Activated naive CD8-positive, alpha-beta T cell treated with anti-CD3 and anti-CD28 coated beads, Interleukin-2, amount 50 U/mL, for 24 hours (primary cell): ENCODE measurements at regions not wholly inside any gene's neighbourhood (a gene's known extent, or its start where the extent isn't known, plus 50 kb on each side); places are given as distances from the start of the nearest gene placed in this dataset.

Experiments used
- ATAC-seq: fragments of 150-1000 bp; cut with Tn5 transposase; one replicate; pipeline ENCODE4 v1.10.0; 2021
- DNase-seq: peaks from one replicate; pipeline ENCODE4 v3.0.0; 2021
- H3K27ac Mint-ChIP-seq: one replicate; pipeline ENCODE4 v1.8.0; 2021; ENCODE audit warnings: mild to moderate bottlenecking, mixed read lengths
- H3K27me3 Mint-ChIP-seq: one replicate; pipeline ENCODE4 v1.8.0; 2021; ENCODE audit warnings: mixed read lengths
- H3K36me3 Mint-ChIP-seq: one replicate; pipeline ENCODE4 v1.8.0; 2021; ENCODE audit warnings: low read depth, mixed read lengths
- H3K4me1 Mint-ChIP-seq: one replicate; pipeline ENCODE4 v1.8.0; 2021; ENCODE audit warnings: mixed read lengths
- H3K4me3 Mint-ChIP-seq: one replicate; pipeline ENCODE4 v1.8.0; 2021; ENCODE audit warnings: mild to moderate bottlenecking, moderate library complexity, mixed read lengths
- H3K9me3 Mint-ChIP-seq: one replicate; pipeline ENCODE4 v1.8.0; 2021; ENCODE audit warnings: mixed read lengths

DNA sequence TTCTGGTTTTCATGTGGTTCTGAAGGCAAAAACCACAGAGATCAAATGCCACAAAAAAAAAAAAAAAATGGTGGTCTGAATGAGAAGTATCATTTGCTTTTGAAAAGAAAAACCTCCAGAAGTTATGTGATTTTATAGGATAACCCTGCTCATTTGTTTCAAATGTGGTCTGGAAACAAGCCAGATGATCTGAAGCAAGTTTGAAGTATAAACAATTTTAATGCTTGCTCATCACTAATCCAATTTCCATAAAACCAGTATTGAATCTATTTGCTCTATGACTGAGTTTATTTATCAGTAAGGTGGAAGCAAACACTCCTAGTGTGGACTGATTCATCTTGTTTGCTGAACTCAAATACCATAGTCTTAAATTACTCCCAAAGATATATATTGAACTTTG, 407.3 kb upstream of the FLRT2 start:
- no peaks in the 10 kb centered on the region for H3K27me3 Mint-ChIP-seq
- H3K4me1 Mint-ChIP-seq = no peaks in the 10 kb centered on the region
- H3K27ac Mint-ChIP-seq = no peak overlapping the region
- DNase-seq (no peak), ATAC-seq (no peak)
- no peaks in the 10 kb centered on the region for H3K36me3 Mint-ChIP-seq
- H3K4me3 Mint-ChIP-seq = no peak overlapping the region
- H3K9me3 Mint-ChIP-seq = peaks cover 20% of the 10 kb centered on the region

DNA sequence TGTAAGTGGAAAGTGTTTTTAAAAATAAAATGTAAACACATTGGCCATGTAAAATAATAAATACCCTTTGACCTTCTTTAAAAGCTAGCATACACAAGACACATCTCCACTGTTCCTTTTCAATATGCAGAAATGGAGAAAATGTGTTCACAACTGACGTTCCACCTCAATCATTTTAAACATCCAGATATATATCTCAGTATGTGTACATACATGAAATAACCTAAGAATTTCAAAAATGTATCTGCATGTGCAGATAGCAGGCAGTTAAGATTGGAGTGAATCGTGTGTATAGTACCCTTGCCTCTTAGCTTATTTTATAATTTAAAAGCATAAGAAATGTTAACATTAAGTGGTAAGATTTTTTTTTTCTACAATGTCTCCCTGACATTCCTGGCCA, 406.2 kb upstream of the FLRT2 start:
- Mint-ChIP-seq H3K9me3 (peaks cover 19% of the 10 kb centered on the region), H3K36me3 (no peaks in the 10 kb centered on the region), H3K4me1 (no peaks in the 10 kb centered on the region), H3K27me3 (no peaks in the 10 kb centered on the region), H3K27ac (no peak overlapping the region), H3K4me3 (no peak overlapping the region)
- DNase-seq (no peak), ATAC-seq (no peak)

- H3K9me3 Mint-ChIP-seq = peaks cover 14% of the 10 kb centered on the region
- H3K36me3 Mint-ChIP-seq = no peaks in the 10 kb centered on the region
- no peaks in the 10 kb centered on the region for H3K4me1 Mint-ChIP-seq
- H3K4me3 Mint-ChIP-seq = no peak overlapping the region
- H3K27ac Mint-ChIP-seq = no peak overlapping the region
- ATAC-seq (no peak), DNase-seq (no peak)
- no peaks in the 10 kb centered on the region for H3K27me3 Mint-ChIP-seq
Observed at GRCh38 chr14:85124631-85125290, 405.2 kb upstream of the FLRT2 start.

GRCh38 chr14:85125291-85125670, 404.7 kb upstream of the FLRT2 start:
- no peak for ATAC-seq
- Mint-ChIP-seq H3K36me3 (no peaks in the 10 kb centered on the region), H3K27ac (no peak overlapping the region), H3K9me3 (peaks cover 14% of the 10 kb centered on the region), H3K4me1 (no peaks in the 10 kb centered on the region), H3K27me3 (no peaks in the 10 kb centered on the region), H3K4me3 (no peak overlapping the region)
- DNase-seq = no peak

DNA sequence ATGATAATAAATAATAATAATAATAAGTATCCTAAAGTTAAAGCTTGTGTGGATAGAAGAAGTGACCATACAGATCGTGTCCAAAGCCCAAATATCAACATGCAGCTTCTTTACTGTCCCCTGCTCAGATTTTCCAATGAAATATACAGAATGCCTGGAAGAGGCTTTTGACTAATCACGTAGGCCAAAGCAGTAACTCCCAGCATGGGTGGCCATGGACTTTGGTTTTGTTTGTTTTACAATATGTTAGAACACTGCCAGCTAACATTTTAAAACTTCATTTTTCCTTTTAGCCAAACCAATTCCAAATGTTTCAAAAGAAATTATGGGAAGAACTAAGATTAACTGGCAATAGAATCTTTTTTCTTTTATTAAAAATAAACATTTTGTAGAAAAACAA, 400.0 kb upstream of the FLRT2 start:
- H3K4me3 Mint-ChIP-seq = no peak overlapping the region
- ATAC-seq = no peak
- peaks cover 17% of the 10 kb centered on the region for H3K9me3 Mint-ChIP-seq
- no peaks in the 10 kb centered on the region for H3K27me3 Mint-ChIP-seq
- no peaks in the 10 kb centered on the region for H3K4me1 Mint-ChIP-seq
- DNase-seq = no peak
- no peak overlapping the region for H3K27ac Mint-ChIP-seq
- no peaks in the 10 kb centered on the region for H3K36me3 Mint-ChIP-seq

DNA sequence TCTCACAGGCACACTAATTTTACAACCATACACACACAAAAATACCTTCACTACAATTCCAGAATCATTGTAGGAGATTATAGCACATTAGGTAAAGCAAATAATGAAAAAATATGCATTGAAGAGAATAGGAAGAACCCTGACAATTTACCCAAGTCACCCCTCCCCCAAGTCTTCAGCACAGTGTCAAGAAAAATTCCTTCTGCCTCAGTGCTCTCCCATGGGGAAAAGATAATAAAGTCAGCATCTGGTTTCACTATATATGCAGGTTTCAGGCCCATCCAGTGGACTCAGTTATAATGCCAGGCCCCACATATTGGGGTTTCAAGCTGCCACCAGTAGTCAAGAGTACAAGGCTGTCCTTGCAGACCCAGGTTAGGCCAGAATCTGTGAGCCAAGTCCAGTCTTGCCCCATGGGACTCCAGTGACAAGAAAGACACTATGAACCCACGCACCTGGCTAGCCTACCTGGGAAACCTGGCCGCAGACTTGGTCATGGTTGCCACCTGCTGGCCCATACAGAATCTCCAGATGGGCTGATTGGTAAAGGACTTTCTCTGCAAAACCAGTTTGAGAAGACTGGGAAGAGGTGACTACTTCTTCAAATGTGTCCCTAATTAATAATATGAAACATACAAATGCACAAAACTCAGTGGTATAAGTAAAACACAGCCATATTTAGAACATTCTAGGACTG, 398.6 kb upstream of the FLRT2 start:
- Mint-ChIP-seq H3K9me3 (peaks cover 17% of the 10 kb centered on the region), H3K4me1 (no peaks in the 10 kb centered on the region), H3K27ac (no peak overlapping the region), H3K27me3 (no peaks in the 10 kb centered on the region), H3K4me3 (no peak overlapping the region), H3K36me3 (no peaks in the 10 kb centered on the region)
- DNase-seq (no peak), ATAC-seq (no peak)

DNA sequence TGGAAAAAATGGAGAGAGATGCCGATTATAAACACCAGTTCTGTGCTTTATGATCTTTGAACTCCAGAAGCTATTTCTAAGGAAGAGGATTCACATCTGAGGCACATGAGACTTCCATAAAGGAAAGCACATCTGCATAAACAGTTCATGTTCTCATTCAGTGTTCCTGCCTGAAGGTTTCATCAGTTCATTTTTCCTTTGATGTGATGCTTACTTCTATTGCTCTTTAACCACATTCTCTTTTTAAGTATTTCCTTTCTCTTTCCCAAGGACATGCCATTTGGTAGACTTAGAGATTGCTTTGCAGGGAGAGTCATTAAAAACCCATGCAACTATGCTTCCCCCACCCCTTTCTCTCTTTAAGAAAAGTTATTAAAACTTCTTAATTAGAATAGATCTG, 387.0 kb upstream of the FLRT2 start:
- H3K27me3 Mint-ChIP-seq = no peaks in the 10 kb centered on the region
- H3K4me1 Mint-ChIP-seq = no peaks in the 10 kb centered on the region
- no peak overlapping the region for H3K27ac Mint-ChIP-seq
- no peak overlapping the region for H3K4me3 Mint-ChIP-seq
- H3K36me3 Mint-ChIP-seq = no peaks in the 10 kb centered on the region
- no peak for ATAC-seq
- peaks cover 15% of the 10 kb centered on the region for H3K9me3 Mint-ChIP-seq
- no peak for DNase-seq

- no peak for DNase-seq
Observed at GRCh38 chr14:85146779-85147178, 383.2 kb upstream of the FLRT2 start.

DNA sequence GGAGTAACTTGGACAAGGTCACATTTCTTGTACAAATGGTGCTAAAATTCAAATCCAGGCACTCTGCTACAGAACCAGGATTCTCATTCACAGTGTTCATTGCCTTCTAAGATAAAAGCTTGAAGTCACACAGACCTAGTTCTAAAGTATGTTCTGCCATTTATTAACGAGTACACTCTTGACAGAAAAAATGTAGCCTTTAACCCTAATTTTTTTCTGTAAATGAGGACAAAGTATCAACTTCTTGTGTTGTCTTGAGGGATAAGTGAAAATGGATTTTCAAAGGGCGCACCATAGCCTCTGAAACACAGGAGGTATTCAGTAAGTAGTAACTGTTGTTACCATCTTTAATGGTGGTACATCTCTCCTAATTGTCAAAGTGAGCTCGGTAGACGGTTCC, 379.8 kb upstream of the FLRT2 start:
- no peaks in the 10 kb centered on the region for H3K36me3 Mint-ChIP-seq
- H3K27me3 Mint-ChIP-seq = no peaks in the 10 kb centered on the region
- DNase-seq (no peak), ATAC-seq (no peak)
- no peak overlapping the region for H3K27ac Mint-ChIP-seq
- no peak overlapping the region for H3K4me3 Mint-ChIP-seq
- H3K4me1 Mint-ChIP-seq = no peaks in the 10 kb centered on the region
- H3K9me3 Mint-ChIP-seq = peaks cover 14% of the 10 kb centered on the region

More at GRCh38 chr14:85146779-85147178, 383.2 kb upstream of the FLRT2 start:
- H3K27ac Mint-ChIP-seq = no peak overlapping the region
- ATAC-seq = no peak
- H3K9me3 Mint-ChIP-seq = peaks cover 14% of the 10 kb centered on the region
- no peaks in the 10 kb centered on the region for H3K27me3 Mint-ChIP-seq
- H3K4me1 Mint-ChIP-seq = no peaks in the 10 kb centered on the region
- H3K4me3 Mint-ChIP-seq = no peak overlapping the region
- H3K36me3 Mint-ChIP-seq = no peaks in the 10 kb centered on the region

- Mint-ChIP-seq H3K36me3 (no peaks in the 10 kb centered on the region), H3K4me3 (no peak overlapping the region), H3K27me3 (no peaks in the 10 kb centered on the region), H3K27ac (no peak overlapping the region), H3K4me1 (no peaks in the 10 kb centered on the region), H3K9me3 (peaks cover 13% of the 10 kb centered on the region)
- DNase-seq (no peak), ATAC-seq (no peak)
Observed at GRCh38 chr14:85154714-85155113, 375.2 kb upstream of the FLRT2 start.

GRCh38 chr14:85156319-85156718, 373.6 kb upstream of the FLRT2 start:
- no peak for ATAC-seq
- Mint-ChIP-seq H3K9me3 (peaks cover 7% of the 10 kb centered on the region), H3K36me3 (no peaks in the 10 kb centered on the region), H3K27ac (no peak overlapping the region), H3K27me3 (no peaks in the 10 kb centered on the region), H3K4me3 (no peak overlapping the region), H3K4me1 (no peaks in the 10 kb centered on the region)
- no peak for DNase-seq

DNA sequence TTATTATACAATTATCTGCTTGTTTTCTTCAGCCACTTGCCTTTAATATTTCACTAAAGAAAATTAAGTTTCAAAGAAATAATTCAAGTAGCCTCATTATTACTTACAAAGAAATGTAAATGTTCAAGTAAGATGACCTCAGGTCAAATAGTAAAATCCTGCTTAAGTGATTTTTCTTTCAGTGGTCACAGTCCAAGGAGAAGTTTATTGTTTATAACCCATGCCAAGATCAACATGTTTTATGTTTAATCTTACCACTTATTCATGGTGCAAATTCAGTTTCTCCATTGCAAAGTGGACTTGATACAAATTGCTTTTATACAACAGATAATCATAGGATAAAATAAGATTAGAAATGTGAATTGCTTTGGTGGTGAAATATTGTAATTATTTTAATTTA, 370.2 kb upstream of the FLRT2 start:
- H3K9me3 Mint-ChIP-seq = peaks cover 20% of the 10 kb centered on the region
- no peaks in the 10 kb centered on the region for H3K4me1 Mint-ChIP-seq
- no peaks in the 10 kb centered on the region for H3K36me3 Mint-ChIP-seq
- no peak for DNase-seq
- ATAC-seq = no peak
- H3K27ac Mint-ChIP-seq = no peak overlapping the region
- no peak overlapping the region for H3K4me3 Mint-ChIP-seq
- no peaks in the 10 kb centered on the region for H3K27me3 Mint-ChIP-seq

DNA sequence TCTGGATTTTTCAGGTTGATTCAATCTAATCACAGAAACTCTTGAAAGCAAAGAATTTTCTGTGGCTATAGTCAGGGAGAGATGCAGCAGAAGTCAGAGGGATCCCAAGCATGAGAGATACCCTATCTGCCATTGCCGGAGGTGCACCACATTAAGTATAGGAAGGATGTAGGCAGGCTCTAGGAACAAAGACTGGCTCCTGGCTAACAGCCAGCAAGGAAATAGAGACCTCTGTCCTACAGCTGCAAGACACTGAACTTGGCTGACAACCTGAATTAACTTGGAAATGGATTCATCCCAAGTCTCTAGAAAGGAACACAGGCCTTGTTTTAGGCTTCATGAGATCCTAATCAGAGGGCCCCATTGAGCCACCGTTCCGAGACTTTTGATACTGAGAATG, 364.9 kb upstream of the FLRT2 start:
- no peaks in the 10 kb centered on the region for H3K4me1 Mint-ChIP-seq
- no peaks in the 10 kb centered on the region for H3K27me3 Mint-ChIP-seq
- H3K27ac Mint-ChIP-seq = no peak overlapping the region
- ATAC-seq (no peak), DNase-seq (no peak)
- H3K9me3 Mint-ChIP-seq = peaks cover 17% of the 10 kb centered on the region
- H3K36me3 Mint-ChIP-seq = no peaks in the 10 kb centered on the region
- H3K4me3 Mint-ChIP-seq = no peak overlapping the region

GRCh38 chr14:85169381-85169780, 360.6 kb upstream of the FLRT2 start:
- no peaks in the 10 kb centered on the region for H3K36me3 Mint-ChIP-seq
- H3K4me1 Mint-ChIP-seq = no peaks in the 10 kb centered on the region
- H3K4me3 Mint-ChIP-seq = no peak overlapping the region
- peaks cover 1% of the 10 kb centered on the region for H3K27me3 Mint-ChIP-seq
- H3K9me3 Mint-ChIP-seq = peaks cover 8% of the 10 kb centered on the region
- no peak overlapping the region for H3K27ac Mint-ChIP-seq
- DNase-seq = no peak
- ATAC-seq = no peak

DNA sequence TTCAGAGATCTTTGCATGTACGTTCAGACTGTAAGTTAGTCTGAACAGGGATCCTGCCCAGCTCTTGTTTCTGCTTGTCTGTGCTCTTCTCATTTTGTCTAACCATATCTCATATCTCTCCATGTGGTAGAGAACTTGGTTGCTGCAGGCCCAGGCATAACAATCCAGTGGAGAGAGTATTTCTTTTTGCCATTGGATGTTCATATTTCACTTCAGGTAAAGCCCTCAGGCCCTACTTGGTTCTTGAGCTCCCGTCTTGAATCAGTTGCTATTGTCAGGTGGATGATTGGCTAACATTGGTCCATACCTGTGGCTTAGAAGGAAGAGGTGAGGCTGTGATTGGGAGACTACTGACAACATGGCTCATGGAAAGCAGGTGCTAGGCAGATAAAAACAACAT, 357.7 kb upstream of the FLRT2 start:
- no peak overlapping the region for H3K27ac Mint-ChIP-seq
- DNase-seq = no peak
- H3K4me1 Mint-ChIP-seq = no peaks in the 10 kb centered on the region
- H3K9me3 Mint-ChIP-seq = peaks cover 8% of the 10 kb centered on the region
- no peak overlapping the region for H3K4me3 Mint-ChIP-seq
- ATAC-seq = no peak
- H3K36me3 Mint-ChIP-seq = no peaks in the 10 kb centered on the region
- peaks cover 1% of the 10 kb centered on the region for H3K27me3 Mint-ChIP-seq
